HG03280 (cell line): ENCODE measurements at regions not wholly inside any gene's neighbourhood (a gene's known extent, or its start where the extent isn't known, plus 50 kb on each side); places are given as distances from the start of the nearest gene placed in this dataset.
A peak's percentile ranks its signal among the peaks of the same experiment; 100 is the strongest.
"Not testable (repeated sequence)": the region's sequence is repeated elsewhere in the genome, so short reads cannot be mapped to it uniquely, and the experiment has no call there.

Experiments used
- ATAC-seq: cut with Tn5 transposase; IDR thresholded peaks from one replicate; pipeline ENCODE4 v1.9.1; 2021; ENCODE audit warnings: mild to moderate bottlenecking, moderate library complexity; ENCODE audit not compliant: unreplicated experiment

DNA sequence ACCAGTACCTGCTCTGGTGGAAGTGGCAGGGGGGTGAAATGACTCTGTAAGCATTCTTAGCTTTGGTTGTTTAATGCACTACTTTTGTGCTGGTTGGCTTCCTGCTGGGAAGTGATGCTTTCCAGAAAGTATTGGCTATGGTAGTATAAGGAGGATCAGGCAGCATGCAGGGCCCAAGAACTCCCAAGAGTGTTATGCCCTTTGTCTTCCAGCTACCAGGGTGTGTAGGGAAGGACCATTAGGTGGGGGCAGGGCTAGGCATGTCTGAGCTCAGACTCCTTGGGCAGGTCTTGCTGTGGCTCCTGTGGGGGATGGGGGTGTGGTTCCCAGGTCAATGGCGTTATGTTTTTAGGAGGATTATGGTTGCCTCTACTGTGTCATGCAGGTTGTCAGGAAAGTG lies 135.8 kb upstream of the TRPC7 start:
- ATAC-seq = no peak

DNA sequence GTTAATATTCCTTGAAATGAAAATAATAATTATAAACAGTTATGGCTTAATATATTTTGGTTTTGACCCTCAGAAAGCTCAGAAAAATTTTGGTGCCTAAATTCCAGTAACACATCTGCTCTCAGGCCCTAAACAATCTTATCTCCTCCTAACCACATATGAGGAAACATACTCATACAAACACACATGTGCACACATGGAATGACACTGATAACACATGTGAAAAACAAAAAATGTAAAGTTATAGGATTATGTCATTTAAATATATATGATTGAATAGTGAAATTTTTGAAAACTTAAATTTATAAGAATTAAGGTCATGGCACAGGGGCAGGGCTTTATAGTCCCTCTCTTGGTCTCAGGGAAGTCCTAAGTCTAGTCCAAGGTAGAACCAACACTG lies 127.2 kb upstream of the TRPC7 start:
- ATAC-seq = no peak

GRCh38 chr5:136491806-136492205 lies 126.5 kb upstream of the TRPC7 start:
- ATAC-seq = no peak

- peak; percentile 75 for ATAC-seq
Observed at GRCh38 chr5:136484808-136485325, 119.5 kb upstream of the TRPC7 start.

- no peak for ATAC-seq
Observed at GRCh38 chr5:136482206-136482605, 116.9 kb upstream of the TRPC7 start.

DNA sequence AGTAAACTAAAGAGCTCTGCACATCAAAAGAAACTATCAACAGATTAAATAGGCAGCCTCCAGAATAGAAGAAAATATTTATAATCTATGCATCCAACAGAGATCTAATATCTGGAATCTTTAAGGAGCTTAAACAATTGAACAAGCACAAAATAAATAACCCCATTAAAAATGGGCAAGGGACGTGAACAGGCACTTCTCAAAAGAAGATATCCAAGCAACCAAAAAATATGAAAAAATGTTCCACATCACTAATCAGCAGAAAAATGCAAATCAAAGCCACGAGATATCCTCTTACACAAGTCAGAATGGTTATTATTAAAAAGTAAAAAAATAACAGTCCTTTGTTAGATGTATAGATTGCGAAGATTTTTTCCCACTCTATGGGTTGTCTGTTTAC lies 109.1 kb upstream of the TRPC7 start:
- ATAC-seq = no peak

- ATAC-seq = no peak
Observed at GRCh38 chr5:136467632-136468031, 102.3 kb upstream of the TRPC7 start.

DNA sequence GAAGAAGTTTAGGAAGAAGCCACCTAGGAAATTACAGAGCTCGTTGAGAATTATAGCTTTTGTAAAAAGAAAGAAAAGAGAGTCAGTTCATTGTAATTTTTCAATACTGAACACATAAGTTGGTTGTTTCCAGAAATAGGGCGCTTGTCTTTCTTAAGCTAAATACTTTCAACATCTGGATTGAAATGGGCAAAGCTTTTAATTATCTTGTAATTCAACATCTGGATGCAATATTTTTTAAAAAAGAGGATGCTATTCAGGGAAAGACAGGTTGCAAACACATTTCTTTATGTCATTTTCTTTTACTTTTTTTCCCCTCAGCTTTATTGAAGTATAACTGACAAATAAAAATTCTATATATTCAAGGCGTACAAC lies 100.7 kb upstream of the TRPC7 start:
- ATAC-seq = no peak

- no peak for ATAC-seq
Observed at GRCh38 chr5:136458481-136458880, 93.1 kb upstream of the TRPC7 start.

GRCh38 chr5:136457390-136458013 lies 92.2 kb upstream of the TRPC7 start:
- no peak for ATAC-seq

DNA sequence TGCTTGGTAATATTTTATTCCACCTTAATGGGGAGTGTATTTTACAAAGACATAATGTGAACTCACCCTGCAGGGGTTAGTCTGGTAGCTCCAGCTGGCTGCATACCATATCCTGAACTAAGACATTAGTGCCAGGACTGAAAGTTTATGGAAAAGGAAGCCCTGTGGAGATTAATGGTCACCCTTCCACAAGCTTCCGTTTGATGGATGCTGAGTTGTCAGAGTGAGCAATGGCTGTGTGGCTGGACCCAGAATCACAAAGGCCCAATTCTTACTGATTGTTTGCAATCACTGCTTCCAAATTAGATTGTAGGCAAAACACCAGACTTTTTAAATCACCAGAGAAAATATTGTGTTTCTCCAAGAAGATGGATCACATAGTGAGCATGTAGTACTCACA lies 90.1 kb upstream of the TRPC7 start:
- ATAC-seq = no peak

DNA sequence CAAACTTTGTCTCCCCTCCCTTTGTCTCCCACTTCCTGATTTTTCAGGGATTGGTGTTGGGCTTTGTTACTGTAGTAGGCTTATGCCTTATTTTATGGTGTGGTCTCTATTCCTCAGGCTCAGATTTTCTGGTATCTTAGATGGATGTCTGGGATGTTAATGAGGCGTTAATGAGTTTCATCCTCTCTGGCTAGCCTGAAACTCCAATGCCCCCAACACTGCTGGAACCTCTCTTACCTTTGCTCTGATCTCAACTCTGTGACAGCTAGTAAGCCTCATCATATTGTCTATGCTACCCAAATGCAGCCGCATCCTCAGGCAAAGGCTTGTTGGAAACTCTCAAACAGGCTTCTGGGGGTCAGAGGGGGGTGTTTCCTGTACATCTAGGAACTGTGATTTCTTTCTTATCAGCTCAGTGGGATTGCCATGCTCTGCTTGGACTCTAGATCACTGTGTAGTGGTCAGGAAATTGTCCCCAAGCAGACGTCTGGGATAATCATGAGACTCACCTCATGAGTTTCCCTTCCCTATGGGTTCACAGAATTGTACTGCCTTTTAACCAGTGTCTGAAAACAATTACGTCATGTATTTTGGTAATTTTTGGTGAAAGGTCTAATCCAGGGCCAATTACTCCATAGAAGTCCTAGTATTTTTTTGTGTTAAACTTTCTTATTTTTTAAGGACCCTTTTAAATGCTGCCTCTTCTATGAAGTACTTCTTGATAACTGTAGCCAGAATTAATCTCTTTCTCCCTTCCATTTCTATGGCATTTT lies 88.8 kb upstream of the TRPC7 start:
- no peak for ATAC-seq

GRCh38 chr5:136453199-136453598 lies 87.9 kb upstream of the TRPC7 start:
- no peak for ATAC-seq

GRCh38 chr5:136447576-136447975 lies 82.2 kb upstream of the TRPC7 start:
- not testable (repeated sequence) for ATAC-seq

DNA sequence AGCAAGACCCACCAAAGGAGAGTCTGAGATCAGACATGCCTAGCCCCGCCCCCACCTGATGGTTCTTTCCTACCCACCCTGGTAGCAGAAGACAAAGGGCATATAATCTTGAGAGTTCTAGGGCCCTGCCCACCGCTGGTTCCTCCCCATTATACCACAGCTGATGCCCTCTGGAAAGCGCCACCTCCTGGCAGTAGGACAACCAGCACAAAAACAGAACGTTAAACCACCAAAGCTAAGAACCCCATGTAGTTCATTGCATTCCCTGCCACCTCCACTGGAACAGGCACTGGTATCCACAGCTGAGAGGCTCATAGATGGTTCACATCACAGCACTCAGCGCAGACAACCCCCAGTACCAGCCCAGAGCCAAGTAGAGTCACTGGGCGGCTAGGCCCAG lies 81.2 kb upstream of the TRPC7 start:
- ATAC-seq = no peak

DNA sequence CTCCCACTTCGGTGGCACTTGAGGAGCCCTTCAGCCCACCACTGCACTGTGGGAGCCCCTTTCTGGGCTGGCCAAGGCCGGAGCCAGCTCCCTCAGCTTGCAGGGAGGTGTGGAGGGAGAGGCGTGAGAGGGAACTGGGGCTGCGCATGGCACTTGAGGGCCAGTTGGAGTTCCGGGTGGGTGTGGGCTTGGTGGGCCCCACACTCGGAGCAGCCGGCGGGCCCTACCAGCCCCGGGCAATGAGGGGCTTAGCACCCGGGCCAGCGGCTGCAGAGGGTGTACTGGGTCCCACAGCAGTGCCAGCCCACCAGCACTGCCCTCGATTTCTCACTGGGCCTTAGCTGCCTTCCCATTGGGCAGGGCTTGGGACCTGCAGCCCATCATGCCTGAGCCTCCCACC lies 78.8 kb upstream of the TRPC7 start:
- not testable (repeated sequence) for ATAC-seq

- no peak for ATAC-seq
Observed at GRCh38 chr5:136439367-136439766, 74.0 kb upstream of the TRPC7 start.

GRCh38 chr5:136435946-136436543 lies 70.7 kb upstream of the TRPC7 start:
- ATAC-seq = no peak

GRCh38 chr5:136434795-136435194 lies 69.5 kb upstream of the TRPC7 start:
- no peak for ATAC-seq

DNA sequence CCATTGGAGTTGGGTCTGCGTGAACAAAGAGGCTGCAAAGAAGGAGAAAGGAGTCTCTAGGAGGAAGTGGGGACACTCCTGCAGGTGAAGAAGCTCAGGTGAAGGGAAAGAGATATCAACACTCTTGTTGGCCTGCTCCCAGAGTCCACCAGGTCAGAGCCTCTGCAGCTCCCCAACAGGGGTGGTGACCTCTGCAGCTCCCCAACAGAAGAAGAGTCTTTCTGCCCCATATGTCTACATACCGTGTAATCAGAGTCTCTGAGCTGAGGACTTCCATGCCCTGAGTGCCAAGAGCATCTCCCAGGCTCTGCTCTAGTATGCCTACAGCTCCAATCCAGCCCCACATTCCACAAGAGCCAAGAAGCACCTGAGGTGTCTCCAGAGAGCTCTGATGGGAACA lies 67.4 kb upstream of the TRPC7 start:
- ATAC-seq = no peak

DNA sequence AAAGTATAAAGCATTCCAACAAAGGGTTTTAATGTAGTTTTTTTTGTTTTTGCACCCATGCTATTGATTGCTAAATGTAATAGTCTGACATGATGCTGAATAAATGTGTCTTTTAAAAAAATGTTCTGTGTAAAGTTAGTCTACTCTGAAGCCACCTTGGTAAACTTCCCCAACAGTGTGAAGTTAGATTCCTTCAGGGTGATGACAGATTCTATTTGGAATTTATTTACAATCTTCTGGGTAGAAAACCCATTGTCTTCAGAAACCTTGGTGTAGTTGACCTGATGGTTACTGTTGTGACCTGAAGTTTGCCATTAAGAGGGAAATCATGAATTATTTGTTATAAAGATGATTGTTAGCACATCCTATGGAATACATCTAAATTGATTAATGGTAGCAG lies 64.7 kb upstream of the TRPC7 start:
- ATAC-seq = no peak

DNA sequence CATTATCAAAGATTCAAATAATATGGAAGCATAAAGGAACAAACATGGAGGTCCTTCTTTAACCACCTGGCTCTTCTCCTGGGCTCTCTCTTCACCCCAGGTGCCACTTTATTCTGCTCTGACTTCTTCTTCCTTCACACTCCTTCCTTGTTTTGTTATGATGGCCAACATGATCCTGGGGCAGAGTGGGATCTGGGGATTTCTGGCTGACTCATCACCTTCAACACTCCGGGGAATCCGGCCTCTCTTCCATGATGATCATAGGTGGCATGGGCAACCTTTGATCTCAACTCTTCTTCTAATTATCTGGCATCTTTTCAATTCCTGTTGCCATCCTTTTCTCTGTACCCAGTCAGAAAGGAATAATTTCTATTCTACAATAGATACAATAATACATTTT lies 62.1 kb upstream of the TRPC7 start:
- ATAC-seq = no peak
